H9 (cell line): ENCODE measurements at regions not wholly inside any gene's neighbourhood (a gene's known extent, or its start where the extent isn't known, plus 50 kb on each side); places are given as distances from the start of the nearest gene placed in this dataset.
"Not testable (repeated sequence)": the region's sequence is repeated elsewhere in the genome, so short reads cannot be mapped to it uniquely, and the experiment has no call there.

Experiments used
- DNase-seq: peaks from one replicate; pipeline ENCODE4 v3.0.0-alpha.2; 2017
- H2AFZ ChIP-seq: one replicate; pipeline ENCODE4 v1.6.1; 2013; ENCODE audit warnings: mild to moderate bottlenecking, low read length, control low read depth, moderate library complexity
- H2AK5ac ChIP-seq: 2 replicates; pipeline ENCODE4 v1.6.1; 2013; ENCODE audit warnings: low read length, control low read depth, mixed read lengths; ENCODE audit not compliant: insufficient read length
- H2BK120ac ChIP-seq: one replicate; pipeline ENCODE4 v1.6.1; 2013; ENCODE audit warnings: low read depth, mild to moderate bottlenecking, low read length, control low read depth, inconsistent platforms; ENCODE audit not compliant: poor library complexity, severe bottlenecking
- H2BK12ac ChIP-seq: 2 replicates; pipeline ENCODE4 v1.6.1; 2013; ENCODE audit warnings: low read length, control low read depth, mixed read lengths, low read depth; ENCODE audit not compliant: insufficient read length
- H2BK15ac ChIP-seq: 2 replicates; pipeline ENCODE4 v1.6.1; 2013; ENCODE audit warnings: low read depth, low read length, control low read depth
- H2BK20ac ChIP-seq: one replicate; pipeline ENCODE4 v1.6.1; 2013; ENCODE audit warnings: low read depth, mild to moderate bottlenecking, low read length, control low read depth, inconsistent platforms; ENCODE audit not compliant: poor library complexity, severe bottlenecking
- H2BK5ac ChIP-seq: 2 replicates; pipeline ENCODE4 v1.6.1; 2013; ENCODE audit warnings: low read length, control low read depth, mixed read lengths; ENCODE audit not compliant: insufficient read length
- H3K14ac ChIP-seq: 2 replicates; pipeline ENCODE4 v1.6.1; 2013; ENCODE audit warnings: low read length, control low read depth; ENCODE audit not compliant: insufficient read depth
- H3K18ac ChIP-seq: 2 replicates; pipeline ENCODE4 v1.6.1; 2013; ENCODE audit warnings: low read depth, mild to moderate bottlenecking, mixed read lengths, low read length, control low read depth; ENCODE audit not compliant: insufficient read length
- H3K23ac ChIP-seq: 2 replicates; pipeline ENCODE4 v1.6.1; 2013; ENCODE audit warnings: low read length, control low read depth, mixed read lengths, low read depth; ENCODE audit not compliant: insufficient read length
- H3K23me2 ChIP-seq: 2 replicates; pipeline ENCODE4 v1.6.1; 2013; ENCODE audit warnings: low read depth, mild to moderate bottlenecking, mixed read lengths, low read length, control low read depth; ENCODE audit not compliant: insufficient read length, poor library complexity, severe bottlenecking
- H3K27ac ChIP-seq: 2 replicates; pipeline ENCODE4 v1.5.1; 2013; ENCODE audit warnings: low read length, control low read depth, mixed read lengths, low read depth; ENCODE audit not compliant: insufficient read length
- H3K27me3 ChIP-seq: 2 replicates; pipeline ENCODE4 v1.6.1; 2013; ENCODE audit warnings: low read length, control low read depth, inconsistent platforms; ENCODE audit not compliant: insufficient read depth
- H3K4ac ChIP-seq: 2 replicates; pipeline ENCODE4 v1.6.1; 2013; ENCODE audit warnings: low read depth, mild to moderate bottlenecking, control low read depth, inconsistent platforms, low read length, moderate library complexity
- H3K4me1 ChIP-seq: 2 replicates; pipeline ENCODE4 v1.6.1; 2013; ENCODE audit warnings: low read length, control low read depth, inconsistent platforms; ENCODE audit not compliant: insufficient read depth
- H3K4me2 ChIP-seq: 2 replicates; pipeline ENCODE4 v1.6.1; 2013; ENCODE audit warnings: low read length, control low read depth, mixed read lengths; ENCODE audit not compliant: insufficient read length, insufficient read depth
- H3K56ac ChIP-seq: 2 replicates; pipeline ENCODE4 v1.6.1; 2013; ENCODE audit warnings: low read depth, mild to moderate bottlenecking, mixed read lengths, low read length, control low read depth; ENCODE audit not compliant: insufficient read length
- H3K79me1 ChIP-seq: 2 replicates; pipeline ENCODE4 v1.6.1; 2013; ENCODE audit warnings: low read depth, mild to moderate bottlenecking, moderate library complexity, low read length, control low read depth, inconsistent platforms; ENCODE audit not compliant: insufficient read depth, poor library complexity, severe bottlenecking
- H3K79me2 ChIP-seq: 2 replicates; pipeline ENCODE4 v1.6.1; 2013; ENCODE audit warnings: low read length, control low read depth, inconsistent platforms; ENCODE audit not compliant: insufficient read depth
- H3K9ac ChIP-seq: 2 replicates; pipeline ENCODE4 v1.6.1; 2013; ENCODE audit warnings: low read length, control low read depth, mixed read lengths; ENCODE audit not compliant: insufficient read length; ENCODE audit errors: extremely low read depth
- H3K9me3 ChIP-seq: one replicate; pipeline ENCODE4 v1.6.1; 2013; ENCODE audit warnings: low read depth, low read length, inconsistent platforms; ENCODE audit not compliant: control insufficient read depth
- H3T11ph ChIP-seq: one replicate; pipeline ENCODE4 v1.6.1; 2013; ENCODE audit warnings: mild to moderate bottlenecking, low read length, control low read depth, inconsistent platforms
- H4K20me1 ChIP-seq: one replicate; pipeline ENCODE4 v1.6.1; 2013; ENCODE audit not compliant: control insufficient read depth, insufficient read length, insufficient read depth
- H4K5ac ChIP-seq: 2 replicates; pipeline ENCODE4 v1.6.1; 2013; ENCODE audit warnings: low read depth, mild to moderate bottlenecking, mixed read lengths, low read length, control low read depth; ENCODE audit not compliant: insufficient read length
- H4K8ac ChIP-seq: replicated peaks from 2 replicates; pipeline ENCODE4 v1.6.1; 2013; ENCODE audit warnings: low read length, control low read depth, mixed read lengths, low read depth; ENCODE audit not compliant: insufficient read length
- H4K91ac ChIP-seq: 2 replicates; pipeline ENCODE4 v1.6.1; 2013; ENCODE audit warnings: low read depth, mild to moderate bottlenecking, moderate library complexity, mixed read lengths, low read length, control low read depth; ENCODE audit not compliant: insufficient read length
- H3K27ac Mint-ChIP-seq, 3 experiments: 2 replicates in 2 of 3; 3 replicates in 1 of 3; pipeline ENCODE4 v1.8.0; 2020 to 2021; ENCODE audit warnings: mixed read lengths in 3 of 3, mild to moderate bottlenecking in 1 of 3, moderate library complexity in 1 of 3
- H3K27me3 Mint-ChIP-seq: 2 replicates; pipeline ENCODE4 v1.8.0; 2021; ENCODE audit warnings: low read depth, mild to moderate bottlenecking, moderate library complexity, mixed read lengths
- H3K36me3 Mint-ChIP-seq, 3 experiments: 2 replicates in 2 of 3; 3 replicates in 1 of 3; pipeline ENCODE4 v1.8.0; 2020 to 2021; ENCODE audit warnings: low read depth in 3 of 3, mixed read lengths in 3 of 3; ENCODE audit not compliant: insufficient read depth in 1 of 3
- H3K4me1 Mint-ChIP-seq, 2 experiments: 2 replicates each; pipeline ENCODE4 v1.8.0; 2020; ENCODE audit warnings: mixed read lengths in 2 of 2
- H3K4me3 Mint-ChIP-seq, 2 experiments: 2 replicates in 1 of 2; 3 replicates in 1 of 2; pipeline ENCODE4 v1.8.0; 2020 to 2021; ENCODE audit warnings: mild to moderate bottlenecking in 2 of 2, mixed read lengths in 2 of 2, moderate library complexity in 1 of 2
- H3K9me3 Mint-ChIP-seq, 2 experiments: 2 replicates in 1 of 2; 3 replicates in 1 of 2; pipeline ENCODE4 v1.8.0; 2020; ENCODE audit warnings: mild to moderate bottlenecking in 2 of 2, mixed read lengths in 2 of 2, moderate library complexity in 1 of 2
- CTCF ChIP-seq: fragments of 200-600 bp; sonication (generic); conservative IDR thresholded peaks from 3 replicates; pipeline ENCODE4 v1.8.0; 2021; ENCODE audit warnings: antibody characterized with exemption, mild to moderate bottlenecking
- WGBS: extraction: QIAGEN DNeasy Blood & Tissue Kit; methylation state at CpG from one replicate; pipeline ENCODE4 v1.1.7; 2013; ENCODE audit warnings: missing lambda C conversion rate, low lambda C conversion rate, mixed read lengths; ENCODE audit not compliant: insufficient read length; ENCODE audit errors: extremely low coverage; 5-methylcytosine and 5-hydroxymethylcytosine counted together

GRCh38 chr15:31207861-31208260, 106.3 kb upstream of the TRPM1 start:
- H4K91ac ChIP-seq, H3K79me1 ChIP-seq, H3K18ac ChIP-seq, H2AFZ ChIP-seq, H3K27me3 Mint-ChIP-seq, H3K27ac ChIP-seq, H3K14ac ChIP-seq, H2BK120ac ChIP-seq, H3K56ac ChIP-seq, H2BK12ac ChIP-seq, H3K4me1 ChIP-seq, H3K9ac ChIP-seq, H3K23me2 ChIP-seq, H2BK15ac ChIP-seq, H3K4me1 Mint-ChIP-seq, H3K4ac ChIP-seq, DNase-seq, H3K27me3 ChIP-seq, H2BK20ac ChIP-seq, H2AK5ac ChIP-seq, H3K23ac ChIP-seq, H3K79me2 ChIP-seq, H4K20me1 ChIP-seq, H3K27ac Mint-ChIP-seq, H2BK5ac ChIP-seq, H3K4me2 ChIP-seq, H3T11ph ChIP-seq, H3K9me3 ChIP-seq, H3K4me3 Mint-ChIP-seq, H3K36me3 Mint-ChIP-seq, H4K5ac ChIP-seq, H4K8ac ChIP-seq: not testable (repeated sequence)
- peak; percentile 19; the same call in 1 of the 3 replicates for TF ChIP-seq CTCF
- peaks cover 2 to 10% of the 10 kb centered on the region in 2 experiments; a peak in 3 of 5 replicates for H3K9me3 Mint-ChIP-seq
- no CpG with 5 or more reads among the region's 1 CpG for WGBS
